Thyroid gland (tissue), 4 donors: ENCODE measurements at regions not wholly inside any gene's neighbourhood (a gene's known extent, or its start where the extent isn't known, plus 50 kb on each side); places are given as distances from the start of the nearest gene placed in this dataset.

Experiments
- CTCF ChIP-seq, 6 experiments: fragments of 200-600 bp in 3 of 6; fragments of 450-650 bp in 3 of 6; sonication (generic) in 3 of 6; IDR thresholded peaks; one replicate each; pipeline ENCODE4 v1.5.1; 2016 to 2019; ENCODE audit warnings: antibody characterized with exemption in 6 of 6, mild to moderate bottlenecking in 2 of 6, inconsistent platforms in 1 of 6, moderate library complexity in 1 of 6
- POLR2A ChIP-seq, 2 donors: fragments of 450-650 bp; IDR thresholded peaks; one replicate each; pipeline ENCODE4 v1.6.1; 2017; ENCODE audit warnings: antibody characterized with exemption in 2 of 2, mild to moderate bottlenecking in 2 of 2, moderate library complexity in 1 of 2

- no peak for TF ChIP-seq CTCF (IDR thresholded peaks at IDR 0.05)
- no peak for TF ChIP-seq POLR2A (IDR thresholded peaks at IDR 0.05)
Measured at GRCh38 chr10:3433131-3433530, 260.5 kb upstream of the PITRM1 start.
